Cardiac muscle cell (in vitro differentiated cells and primary cell): ENCODE measurements at regions not wholly inside any gene's neighbourhood (a gene's known extent, or its start where the extent isn't known, plus 50 kb on each side); places are given as distances from the start of the nearest gene placed in this dataset.

ENCODE experiments used
- DNase-seq, 2 donors: peaks; one replicate each; pipeline versions ENCODE4 v3.0.0 to v3.0.0-alpha.2; 2010 to 2017; ENCODE audit warnings: low read depth in 1 of 2, low spot score in 1 of 2
- H3K27ac ChIP-seq: fragments of 200-600 bp; sonication (generic); 2 replicates; pipeline ENCODE4 v1.5.1; 2016
- H3K27me3 ChIP-seq: fragments of 200-600 bp; sonication (generic); 2 replicates; pipeline ENCODE4 v1.6.0; 2016; ENCODE audit warnings: control low read depth
- H3K36me3 ChIP-seq: fragments of 200-600 bp; sonication (generic); 2 replicates; pipeline ENCODE4 v1.5.1; 2016; ENCODE audit warnings: control low read depth
- H3K4me1 ChIP-seq: fragments of 200-600 bp; sonication (generic); 2 replicates; pipeline ENCODE4 v1.8.1; 2017; ENCODE audit warnings: low read depth, mild to moderate bottlenecking, mixed run types
- H3K4me3 ChIP-seq: fragments of 200-600 bp; sonication (generic); 2 replicates; pipeline ENCODE4 v1.5.1; 2016; ENCODE audit warnings: mild to moderate bottlenecking
- H3K9me3 ChIP-seq: fragments of 200-600 bp; sonication (generic); 2 replicates; pipeline ENCODE4 v1.5.1; 2017; ENCODE audit warnings: low read depth, mild to moderate bottlenecking, control low read depth
- CTCF ChIP-seq: IDR thresholded peaks from 2 replicates; pipeline ENCODE4 v1.5.1; 2012; ENCODE audit warnings: low read depth, mild to moderate bottlenecking, low read length

DNA sequence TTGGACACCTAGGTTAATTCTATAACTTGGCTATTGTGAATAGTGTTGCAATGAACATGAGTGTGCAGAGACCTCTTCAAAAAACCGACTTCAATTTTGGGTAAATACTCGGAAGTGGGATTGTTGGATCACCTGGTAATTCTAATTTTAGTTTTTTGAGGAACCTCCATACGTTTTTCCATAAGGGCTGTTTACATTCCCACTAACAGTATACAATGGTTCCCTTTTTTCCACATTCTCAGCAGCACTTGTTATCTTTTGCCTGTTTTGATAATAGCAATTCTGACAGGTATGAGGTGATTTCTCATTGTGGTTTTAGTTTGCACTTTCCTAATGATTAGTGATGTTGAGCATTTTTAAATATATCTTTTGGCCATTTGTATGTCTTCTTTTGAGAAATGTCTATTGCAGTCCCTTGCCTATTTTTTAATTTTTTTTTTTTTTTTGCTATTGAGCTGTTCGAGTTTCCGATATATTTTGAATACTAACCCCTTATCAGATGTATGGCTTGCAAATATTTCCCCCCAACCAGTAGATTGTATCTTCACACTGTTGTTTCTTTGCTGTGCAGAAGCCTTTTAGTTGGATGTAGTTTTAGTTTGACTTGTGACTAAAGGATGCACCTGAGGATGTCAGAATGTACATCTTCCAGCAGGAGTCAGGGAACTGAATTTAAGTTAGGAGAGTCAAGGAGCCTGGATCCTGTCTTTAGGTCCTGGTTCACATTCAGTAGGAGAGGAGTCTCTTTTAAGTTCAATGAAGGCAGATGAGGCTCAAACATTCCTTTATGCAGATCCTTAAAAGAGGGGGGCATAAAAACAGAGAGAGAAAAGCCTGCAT, 120.0 kb downstream of the S1PR1 start:
- no peak overlapping the region for H3K27ac ChIP-seq

DNA sequence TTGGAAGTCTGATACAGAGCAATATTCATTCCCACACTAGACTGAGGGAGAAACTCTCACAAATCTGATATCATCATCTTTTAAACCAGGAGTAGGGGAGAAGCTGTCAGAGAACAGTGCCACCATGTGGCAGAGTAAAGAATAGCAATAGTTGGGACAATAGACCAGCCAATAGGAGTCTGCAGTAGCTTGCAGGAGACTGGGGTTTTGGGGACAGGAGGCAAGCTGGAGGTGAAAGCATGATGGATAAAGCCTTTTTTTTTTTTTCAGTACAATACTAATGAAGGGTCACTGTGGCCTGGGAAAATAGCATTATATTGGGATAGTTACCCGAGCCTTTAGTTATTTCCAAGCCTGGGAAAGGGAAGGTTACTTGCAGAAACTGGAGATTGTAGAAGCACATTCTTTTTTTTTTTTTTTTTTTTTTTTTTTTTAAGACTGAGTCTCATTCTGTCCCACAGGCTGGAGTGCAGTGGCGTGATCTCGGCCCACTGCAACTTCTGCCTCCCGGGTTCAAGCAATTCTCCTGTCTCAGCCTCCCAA, 120.7 kb downstream of the S1PR1 start:
- H3K36me3 ChIP-seq, result no peaks in the 10 kb centered on the region
- peak; percentile 74 to 88 for DNase-seq
- no peaks in the 10 kb centered on the region for H3K27me3 ChIP-seq
- H3K4me1 ChIP-seq, result no peaks in the 10 kb centered on the region
- no peak overlapping the region for H3K4me3 ChIP-seq
- no peak overlapping the region for H3K27ac ChIP-seq
- no peaks in the 10 kb centered on the region for H3K9me3 ChIP-seq
- TF ChIP-seq CTCF, result peak; percentile 84

More for the DNA sequence above, 120.0 kb downstream of the S1PR1 start:
- Histone ChIP-seq H3K36me3 (no peaks in the 10 kb centered on the region), H3K27me3 (no peaks in the 10 kb centered on the region), H3K9me3 (no peaks in the 10 kb centered on the region), H3K4me3 (no peak overlapping the region), H3K4me1 (no peaks in the 10 kb centered on the region)
- no peak for DNase-seq
- TF ChIP-seq CTCF, result no peak

GRCh38 chr1:101360506-101360905, 123.7 kb downstream of the S1PR1 start:
- Histone ChIP-seq H3K27me3 (no peaks in the 10 kb centered on the region), H3K36me3 (no peaks in the 10 kb centered on the region), H3K9me3 (no peaks in the 10 kb centered on the region), H3K4me3 (no peak overlapping the region), H3K27ac (no peak overlapping the region), H3K4me1 (peaks cover 18% of the 10 kb centered on the region)
- TF ChIP-seq CTCF, result no peak
- no peak for DNase-seq

DNA sequence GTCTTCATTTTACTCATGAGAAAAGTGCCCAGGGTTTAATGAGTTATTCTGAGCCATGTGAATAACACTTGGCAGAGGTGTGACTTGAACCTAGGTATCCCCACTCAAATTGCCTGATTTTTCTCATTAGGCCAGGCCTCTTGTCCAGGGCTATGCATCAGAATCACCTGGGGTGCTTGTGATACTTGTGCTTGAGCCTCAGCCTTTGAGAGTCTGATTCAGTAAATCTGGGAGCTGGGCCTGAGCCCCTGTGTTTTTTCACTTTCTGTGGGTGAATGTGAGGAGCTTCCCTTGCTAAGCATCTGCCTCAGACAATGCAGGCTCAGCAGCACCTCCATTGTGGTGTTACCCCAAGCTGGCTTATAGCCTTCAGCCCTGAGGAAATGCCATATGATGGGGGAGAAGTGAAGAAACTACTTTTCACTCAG, 127.1 kb downstream of the S1PR1 start:
- peak overlapping the region; percentile 76 for H3K27ac ChIP-seq
- H3K27me3 ChIP-seq, result no peaks in the 10 kb centered on the region
- H3K4me3 ChIP-seq, result no peak overlapping the region
- TF ChIP-seq CTCF, result no peak
- peaks cover 21% of the 10 kb centered on the region for H3K4me1 ChIP-seq
- DNase-seq, result no peak
- H3K9me3 ChIP-seq, result no peaks in the 10 kb centered on the region
- no peaks in the 10 kb centered on the region for H3K36me3 ChIP-seq

GRCh38 chr1:101364370-101365120, 127.7 kb downstream of the S1PR1 start:
- no peak overlapping the region for H3K4me3 ChIP-seq
- peak overlapping the region; percentile 76 for H3K27ac ChIP-seq
- peaks cover 21% of the 10 kb centered on the region for H3K4me1 ChIP-seq
- H3K27me3 ChIP-seq, result no peaks in the 10 kb centered on the region
- no peaks in the 10 kb centered on the region for H3K9me3 ChIP-seq
- peak in 1 of 2 donors; percentile 16 for DNase-seq
- no peaks in the 10 kb centered on the region for H3K36me3 ChIP-seq
- no peak for TF ChIP-seq CTCF
